Gastroesophageal sphincter (tissue), 3 donors: ENCODE measurements at regions not wholly inside any gene's neighbourhood (a gene's known extent, or its start where the extent isn't known, plus 50 kb on each side); places are given as distances from the start of the nearest gene placed in this dataset.

Source experiments
- POLR2AphosphoS5 ChIP-seq: sonication (generic); formaldehyde crosslinking; IDR thresholded peaks from one replicate; pipeline ENCODE4 v1.6.1; 2017; ENCODE audit warnings: antibody characterized with exemption
- TF ChIP-seq, protein P1 (sequence below), 4 experiments: fragments of 200-600 bp in 2 of 4; fragments of 450-650 bp in 2 of 4; sonication (generic) in 1 of 4; IDR thresholded peaks; one replicate each; pipeline ENCODE4 v1.5.1; 2017 to 2019; ENCODE audit warnings: antibody characterized with exemption in 4 of 4, mild to moderate bottlenecking in 2 of 4, moderate library complexity in 2 of 4

DNA sequence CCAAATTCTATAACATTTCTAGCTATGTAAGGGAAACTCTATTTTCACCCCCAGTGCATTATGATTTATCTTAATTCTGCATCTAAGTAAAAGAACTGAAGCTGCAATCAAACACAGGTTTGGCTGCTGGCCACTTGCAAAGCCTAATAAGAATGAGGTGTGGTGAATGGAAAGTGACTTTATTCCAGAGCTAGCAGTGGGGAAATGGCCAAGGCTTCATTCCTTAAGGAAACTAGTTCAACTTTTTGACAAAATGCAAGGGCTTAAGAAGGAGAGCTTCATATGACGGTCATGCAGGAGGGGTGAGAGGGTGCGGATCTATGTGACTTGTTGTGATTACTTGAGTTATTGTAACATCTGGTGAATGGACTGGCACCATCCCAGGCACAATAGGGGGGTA, 1802.0 kb downstream of the SUCLG1 start:
- TF ChIP-seq, protein P1, sequence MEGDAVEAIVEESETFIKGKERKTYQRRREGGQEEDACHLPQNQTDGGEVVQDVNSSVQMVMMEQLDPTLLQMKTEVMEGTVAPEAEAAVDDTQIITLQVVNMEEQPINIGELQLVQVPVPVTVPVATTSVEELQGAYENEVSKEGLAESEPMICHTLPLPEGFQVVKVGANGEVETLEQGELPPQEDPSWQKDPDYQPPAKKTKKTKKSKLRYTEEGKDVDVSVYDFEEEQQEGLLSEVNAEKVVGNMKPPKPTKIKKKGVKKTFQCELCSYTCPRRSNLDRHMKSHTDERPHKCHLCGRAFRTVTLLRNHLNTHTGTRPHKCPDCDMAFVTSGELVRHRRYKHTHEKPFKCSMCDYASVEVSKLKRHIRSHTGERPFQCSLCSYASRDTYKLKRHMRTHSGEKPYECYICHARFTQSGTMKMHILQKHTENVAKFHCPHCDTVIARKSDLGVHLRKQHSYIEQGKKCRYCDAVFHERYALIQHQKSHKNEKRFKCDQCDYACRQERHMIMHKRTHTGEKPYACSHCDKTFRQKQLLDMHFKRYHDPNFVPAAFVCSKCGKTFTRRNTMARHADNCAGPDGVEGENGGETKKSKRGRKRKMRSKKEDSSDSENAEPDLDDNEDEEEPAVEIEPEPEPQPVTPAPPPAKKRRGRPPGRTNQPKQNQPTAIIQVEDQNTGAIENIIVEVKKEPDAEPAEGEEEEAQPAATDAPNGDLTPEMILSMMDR (IDR thresholded peaks at IDR 0.05): no peak
- no peak for TF ChIP-seq POLR2AphosphoS5
